Stomach smooth muscle (tissue), 2 donors: ENCODE measurements at regions not wholly inside any gene's neighbourhood (a gene's known extent, or its start where the extent isn't known, plus 50 kb on each side); places are given as distances from the start of the nearest gene placed in this dataset.
"Not testable (repeated sequence)": the region's sequence is repeated elsewhere in the genome, so short reads cannot be mapped to it uniquely, and the experiment has no call there.

ENCODE experiments used
- H3K27ac ChIP-seq: one replicate; pipeline ENCODE4 v1.7.0; 2013; ENCODE audit warnings: mild to moderate bottlenecking, low read length, inconsistent platforms
- H3K27me3 ChIP-seq, 2 donors: one replicate each; pipeline ENCODE4 v1.7.0; 2013; ENCODE audit warnings: low read length in 2 of 2; ENCODE audit not compliant: insufficient read depth in 2 of 2, control insufficient read depth in 1 of 2
- H3K36me3 ChIP-seq, 2 donors: one replicate each; pipeline ENCODE4 v1.7.0; 2013; ENCODE audit warnings: low read length in 2 of 2; ENCODE audit not compliant: control insufficient read depth in 2 of 2, insufficient read depth in 2 of 2
- H3K4me1 ChIP-seq: one replicate; pipeline ENCODE4 v1.7.0; 2013; ENCODE audit warnings: low read length; ENCODE audit not compliant: control insufficient read depth, insufficient read depth
- H3K4me3 ChIP-seq, 2 donors: one replicate each; pipeline ENCODE4 v1.7.0; 2013; ENCODE audit warnings: low read length in 2 of 2
- H3K9ac ChIP-seq, 2 donors: one replicate each; pipeline ENCODE4 v1.7.0; 2013; ENCODE audit warnings: low read length in 2 of 2, mild to moderate bottlenecking in 1 of 2
- H3K9me3 ChIP-seq, 2 donors: one replicate each; pipeline ENCODE4 v1.7.0; 2013; ENCODE audit warnings: low read length in 2 of 2; ENCODE audit not compliant: control insufficient read depth in 2 of 2
- donor health status: healthy.
- donor health status: Pancreatic carcinoma.

- no peaks in the 10 kb centered on the region for H3K27me3 ChIP-seq
- no peak overlapping the region for H3K9ac ChIP-seq
- H3K9me3 ChIP-seq: no peaks in the 10 kb centered on the region
- H3K4me1 ChIP-seq: no peaks in the 10 kb centered on the region
- H3K36me3 ChIP-seq: no peaks in the 10 kb centered on the region
- no peak overlapping the region for H3K27ac ChIP-seq
- no peak overlapping the region for H3K4me3 ChIP-seq
These were observed 454.4 kb downstream of the DTWD2 start for GRCh38 chr5:118533923-118534322.

- Histone ChIP-seq H3K27ac (no peak overlapping the region), H3K9me3 (no peaks in the 10 kb centered on the region), H3K4me1 (no peaks in the 10 kb centered on the region), H3K27me3 (no peaks in the 10 kb centered on the region), H3K4me3 (no peak overlapping the region), H3K9ac (no peak overlapping the region), H3K36me3 (no peaks in the 10 kb centered on the region)
These were observed 455.2 kb downstream of the DTWD2 start for GRCh38 chr5:118533156-118533555.

- H3K4me3 ChIP-seq: no peak overlapping the region
- H3K36me3 ChIP-seq: no peaks in the 10 kb centered on the region
- no peaks in the 10 kb centered on the region for H3K27me3 ChIP-seq
- no peaks in the 10 kb centered on the region for H3K4me1 ChIP-seq
- H3K27ac ChIP-seq: no peak overlapping the region
- no peaks in the 10 kb centered on the region for H3K9me3 ChIP-seq
- no peak overlapping the region for H3K9ac ChIP-seq
These were observed 457.1 kb downstream of the DTWD2 start for GRCh38 chr5:118531276-118531675.

GRCh38 chr5:118529361-118530144, 458.8 kb downstream of the DTWD2 start:
- Histone ChIP-seq H3K9ac (no peak overlapping the region), H3K4me1 (no peaks in the 10 kb centered on the region), H3K4me3 (no peak overlapping the region), H3K36me3 (no peaks in the 10 kb centered on the region), H3K9me3 (no peaks in the 10 kb centered on the region), H3K27me3 (no peaks in the 10 kb centered on the region), H3K27ac (no peak overlapping the region)

GRCh38 chr5:118522626-118523025, 465.7 kb downstream of the DTWD2 start:
- H3K9me3 ChIP-seq: no peaks in the 10 kb centered on the region
- no peak overlapping the region for H3K9ac ChIP-seq
- no peaks in the 10 kb centered on the region for H3K4me1 ChIP-seq
- H3K36me3 ChIP-seq: no peaks in the 10 kb centered on the region
- no peak overlapping the region for H3K27ac ChIP-seq
- no peak overlapping the region for H3K4me3 ChIP-seq
- H3K27me3 ChIP-seq: no peaks in the 10 kb centered on the region

- Histone ChIP-seq H3K27me3 (no peaks in the 10 kb centered on the region), H3K36me3 (no peaks in the 10 kb centered on the region), H3K9ac (no peak overlapping the region), H3K27ac (no peak overlapping the region), H3K4me3 (no peak overlapping the region), H3K9me3 (no peaks in the 10 kb centered on the region), H3K4me1 (no peaks in the 10 kb centered on the region)
These were observed 467.5 kb downstream of the DTWD2 start for GRCh38 chr5:118520771-118521415.

- Histone ChIP-seq H3K36me3 (no peaks in the 10 kb centered on the region), H3K9ac (no peak overlapping the region), H3K27ac (no peak overlapping the region), H3K27me3 (no peaks in the 10 kb centered on the region), H3K9me3 (no peaks in the 10 kb centered on the region), H3K4me3 (no peak overlapping the region), H3K4me1 (no peaks in the 10 kb centered on the region)
These were observed 468.9 kb downstream of the DTWD2 start for GRCh38 chr5:118519466-118519865.

- no peaks in the 10 kb centered on the region for H3K36me3 ChIP-seq
- H3K9ac ChIP-seq: no peak overlapping the region
- H3K9me3 ChIP-seq: no peaks in the 10 kb centered on the region
- no peak overlapping the region for H3K4me3 ChIP-seq
- no peaks in the 10 kb centered on the region for H3K27me3 ChIP-seq
- H3K27ac ChIP-seq: no peak overlapping the region
- no peaks in the 10 kb centered on the region for H3K4me1 ChIP-seq
These were observed 469.6 kb downstream of the DTWD2 start for GRCh38 chr5:118518720-118519119.

- Histone ChIP-seq H3K4me1 (no peaks in the 10 kb centered on the region), H3K9me3 (no peaks in the 10 kb centered on the region), H3K36me3 (no peaks in the 10 kb centered on the region), H3K27ac (no peak overlapping the region), H3K27me3 (no peaks in the 10 kb centered on the region), H3K4me3 (no peak overlapping the region), H3K9ac (no peak overlapping the region)
These were observed 476.5 kb downstream of the DTWD2 start for GRCh38 chr5:118511846-118512245.

- H3K9me3 ChIP-seq: no peaks in the 10 kb centered on the region
- no peaks in the 10 kb centered on the region for H3K36me3 ChIP-seq
- H3K27me3 ChIP-seq: no peaks in the 10 kb centered on the region
- H3K4me1 ChIP-seq: no peaks in the 10 kb centered on the region
- H3K4me3 ChIP-seq: no peak overlapping the region
- H3K9ac ChIP-seq: no peak overlapping the region
- H3K27ac ChIP-seq: no peak overlapping the region
These were observed 482.0 kb downstream of the DTWD2 start for GRCh38 chr5:118506217-118506852.

- not testable (repeated sequence) for H3K27ac ChIP-seq, H3K27me3 ChIP-seq, H3K4me1 ChIP-seq, H3K9ac ChIP-seq, H3K36me3 ChIP-seq, H3K9me3 ChIP-seq, H3K4me3 ChIP-seq
These were observed 486.1 kb downstream of the DTWD2 start for GRCh38 chr5:118502232-118502631.
